SH-SY5Y (cell line): ENCODE measurements at regions not wholly inside any gene's neighbourhood (a gene's known extent, or its start where the extent isn't known, plus 50 kb on each side); places are given as distances from the start of the nearest gene placed in this dataset.

ENCODE experiments used
- GATA2 ChIP-seq: IDR thresholded peaks from 2 replicates; pipeline ENCODE4 v1.6.1; 2011; ENCODE audit warnings: mild to moderate bottlenecking, low read depth, low read length
- GATA3 ChIP-seq: IDR thresholded peaks from 2 replicates; pipeline ENCODE4 v1.6.1; 2011; ENCODE audit warnings: low read depth, mild to moderate bottlenecking, low read length, moderate library complexity

GRCh38 chr5:130398825-130399224, 494.6 kb downstream of the CHSY3 start:
- TF ChIP-seq GATA2 (no peak), GATA3 (no peak)

GRCh38 chr5:130397132-130397531, 492.9 kb downstream of the CHSY3 start:
- no peak for TF ChIP-seq GATA2
- no peak for TF ChIP-seq GATA3

- TF ChIP-seq GATA3 (no peak), GATA2 (no peak)
These were observed 481.9 kb downstream of the CHSY3 start for GRCh38 chr5:130386155-130386554.

GRCh38 chr5:130385656-130386055, 481.4 kb downstream of the CHSY3 start:
- TF ChIP-seq GATA3 (no peak), GATA2 (no peak)

GRCh38 chr5:130365956-130366355, 461.7 kb downstream of the CHSY3 start:
- TF ChIP-seq GATA3, result no peak
- TF ChIP-seq GATA2, result no peak

GRCh38 chr5:130350131-130350530, 445.9 kb downstream of the CHSY3 start:
- TF ChIP-seq GATA2 (no peak), GATA3 (no peak)

GRCh38 chr5:130337179-130337888, 433.1 kb downstream of the CHSY3 start:
- TF ChIP-seq GATA2 (no peak), GATA3 (no peak)

GRCh38 chr5:130335117-130335516, 430.9 kb downstream of the CHSY3 start:
- no peak for TF ChIP-seq GATA3
- TF ChIP-seq GATA2, result no peak

- TF ChIP-seq GATA2, result no peak
These were observed 428.8 kb downstream of the CHSY3 start for GRCh38 chr5:130333089-130333488.

- TF ChIP-seq GATA2 (no peak), GATA3 (no peak)
These were observed 427.1 kb downstream of the CHSY3 start for GRCh38 chr5:130331332-130331731.

GRCh38 chr5:130324953-130325671, 420.8 kb downstream of the CHSY3 start:
- TF ChIP-seq GATA2 (no peak), GATA3 (no peak)

GRCh38 chr5:130323804-130324454, 419.7 kb downstream of the CHSY3 start:
- TF ChIP-seq GATA3, result no peak
- TF ChIP-seq GATA2, result no peak

- no peak for TF ChIP-seq GATA3
- TF ChIP-seq GATA2, result no peak
These were observed 417.7 kb downstream of the CHSY3 start for GRCh38 chr5:130321931-130322330.

- TF ChIP-seq GATA2, result no peak
- TF ChIP-seq GATA3, result no peak
These were observed 412.9 kb downstream of the CHSY3 start for GRCh38 chr5:130316971-130317680.
